ENCODE measurements at regions not wholly inside any gene's neighbourhood (a gene's known extent, or its start where the extent isn't known, plus 50 kb on each side); places are given as distances from the start of the nearest gene placed in this dataset.
"Not testable (repeated sequence)": the region's sequence is repeated elsewhere in the genome, so short reads cannot be mapped to it uniquely, and the experiment has no call there.

- TF ChIP-seq, protein P1, sequence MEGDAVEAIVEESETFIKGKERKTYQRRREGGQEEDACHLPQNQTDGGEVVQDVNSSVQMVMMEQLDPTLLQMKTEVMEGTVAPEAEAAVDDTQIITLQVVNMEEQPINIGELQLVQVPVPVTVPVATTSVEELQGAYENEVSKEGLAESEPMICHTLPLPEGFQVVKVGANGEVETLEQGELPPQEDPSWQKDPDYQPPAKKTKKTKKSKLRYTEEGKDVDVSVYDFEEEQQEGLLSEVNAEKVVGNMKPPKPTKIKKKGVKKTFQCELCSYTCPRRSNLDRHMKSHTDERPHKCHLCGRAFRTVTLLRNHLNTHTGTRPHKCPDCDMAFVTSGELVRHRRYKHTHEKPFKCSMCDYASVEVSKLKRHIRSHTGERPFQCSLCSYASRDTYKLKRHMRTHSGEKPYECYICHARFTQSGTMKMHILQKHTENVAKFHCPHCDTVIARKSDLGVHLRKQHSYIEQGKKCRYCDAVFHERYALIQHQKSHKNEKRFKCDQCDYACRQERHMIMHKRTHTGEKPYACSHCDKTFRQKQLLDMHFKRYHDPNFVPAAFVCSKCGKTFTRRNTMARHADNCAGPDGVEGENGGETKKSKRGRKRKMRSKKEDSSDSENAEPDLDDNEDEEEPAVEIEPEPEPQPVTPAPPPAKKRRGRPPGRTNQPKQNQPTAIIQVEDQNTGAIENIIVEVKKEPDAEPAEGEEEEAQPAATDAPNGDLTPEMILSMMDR (IDR thresholded peaks at IDR 0.05): not testable (repeated sequence)
- TF ChIP-seq REST (IDR thresholded peaks at IDR 0.05; ENCODE audit: insufficient read depth in 1 of 2, low read depth in 2 of 2, low read length in 1 of 2); TCF7L2 (IDR thresholded peaks at IDR 0.05; ENCODE audit: low read depth, low read length): not testable (repeated sequence)
Observed at GRCh38 chr1:146826957-146827356, 111.2 kb upstream of the NBPF12 start.
